ENCODE measurements at regions not wholly inside any gene's neighbourhood (a gene's known extent, or its start where the extent isn't known, plus 50 kb on each side); places are given as distances from the start of the nearest gene placed in this dataset.
"Not testable (repeated sequence)": the region's sequence is repeated elsewhere in the genome, so short reads cannot be mapped to it uniquely, and the experiment has no call there.

DNA sequence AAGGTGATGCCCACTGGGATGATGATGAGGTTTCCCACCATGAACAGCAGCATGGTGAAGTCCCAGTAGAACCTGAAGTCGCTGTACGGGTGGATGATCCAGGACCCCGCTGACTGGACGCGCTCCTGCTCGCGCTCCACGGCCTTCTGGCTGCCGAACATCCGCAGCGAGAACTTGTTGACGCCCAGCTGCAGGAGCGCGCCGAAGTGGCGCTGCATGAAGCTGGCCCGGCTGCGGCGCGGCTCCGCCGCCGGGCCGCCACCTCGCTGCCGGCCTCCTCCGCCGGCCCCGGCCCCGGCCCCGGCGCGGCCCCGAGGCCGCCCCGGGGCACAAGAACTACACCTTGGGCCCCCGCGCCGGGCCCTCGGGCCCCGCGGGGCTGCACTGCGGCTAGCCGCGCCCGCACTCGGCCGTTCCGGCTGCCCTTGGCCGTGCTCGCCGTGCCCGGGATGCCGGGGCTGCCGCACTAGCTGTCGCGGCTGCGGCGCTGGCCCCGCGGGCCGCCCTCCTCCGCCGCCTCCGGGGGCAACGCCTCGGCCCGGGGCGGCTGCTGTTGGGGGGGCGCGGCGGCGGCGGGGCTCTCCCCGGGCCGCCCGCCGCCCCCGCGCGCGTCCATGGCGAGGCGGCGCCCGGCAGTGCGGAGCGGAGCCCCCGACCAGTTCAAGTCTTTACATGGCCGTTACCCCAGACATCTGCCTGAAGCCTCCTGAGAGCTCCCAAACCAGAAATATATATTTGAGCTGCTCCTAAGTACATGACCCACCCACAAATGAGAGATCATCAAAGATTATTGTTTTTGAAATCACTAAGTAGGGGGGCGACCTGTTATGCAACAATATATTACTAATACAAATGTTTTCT, 87.8 kb downstream of the GOLGA8K start:
- TF ChIP-seq YY1 (IDR thresholded peaks at IDR 0.05); RAD21 (IDR thresholded peaks at IDR 0.05); JUND (IDR thresholded peaks at IDR 0.05); FOXA1 (IDR thresholded peaks at IDR 0.05); NR2F2 (IDR thresholded peaks at IDR 0.05); TAF1 (conservative IDR thresholded peaks at IDR 0.05): not testable (repeated sequence)
- TF ChIP-seq, protein P1, sequence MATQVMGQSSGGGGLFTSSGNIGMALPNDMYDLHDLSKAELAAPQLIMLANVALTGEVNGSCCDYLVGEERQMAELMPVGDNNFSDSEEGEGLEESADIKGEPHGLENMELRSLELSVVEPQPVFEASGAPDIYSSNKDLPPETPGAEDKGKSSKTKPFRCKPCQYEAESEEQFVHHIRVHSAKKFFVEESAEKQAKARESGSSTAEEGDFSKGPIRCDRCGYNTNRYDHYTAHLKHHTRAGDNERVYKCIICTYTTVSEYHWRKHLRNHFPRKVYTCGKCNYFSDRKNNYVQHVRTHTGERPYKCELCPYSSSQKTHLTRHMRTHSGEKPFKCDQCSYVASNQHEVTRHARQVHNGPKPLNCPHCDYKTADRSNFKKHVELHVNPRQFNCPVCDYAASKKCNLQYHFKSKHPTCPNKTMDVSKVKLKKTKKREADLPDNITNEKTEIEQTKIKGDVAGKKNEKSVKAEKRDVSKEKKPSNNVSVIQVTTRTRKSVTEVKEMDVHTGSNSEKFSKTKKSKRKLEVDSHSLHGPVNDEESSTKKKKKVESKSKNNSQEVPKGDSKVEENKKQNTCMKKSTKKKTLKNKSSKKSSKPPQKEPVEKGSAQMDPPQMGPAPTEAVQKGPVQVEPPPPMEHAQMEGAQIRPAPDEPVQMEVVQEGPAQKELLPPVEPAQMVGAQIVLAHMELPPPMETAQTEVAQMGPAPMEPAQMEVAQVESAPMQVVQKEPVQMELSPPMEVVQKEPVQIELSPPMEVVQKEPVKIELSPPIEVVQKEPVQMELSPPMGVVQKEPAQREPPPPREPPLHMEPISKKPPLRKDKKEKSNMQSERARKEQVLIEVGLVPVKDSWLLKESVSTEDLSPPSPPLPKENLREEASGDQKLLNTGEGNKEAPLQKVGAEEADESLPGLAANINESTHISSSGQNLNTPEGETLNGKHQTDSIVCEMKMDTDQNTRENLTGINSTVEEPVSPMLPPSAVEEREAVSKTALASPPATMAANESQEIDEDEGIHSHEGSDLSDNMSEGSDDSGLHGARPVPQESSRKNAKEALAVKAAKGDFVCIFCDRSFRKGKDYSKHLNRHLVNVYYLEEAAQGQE (IDR thresholded peaks at IDR 0.05), result not testable (repeated sequence)
- TF ChIP-seq, protein P2, sequence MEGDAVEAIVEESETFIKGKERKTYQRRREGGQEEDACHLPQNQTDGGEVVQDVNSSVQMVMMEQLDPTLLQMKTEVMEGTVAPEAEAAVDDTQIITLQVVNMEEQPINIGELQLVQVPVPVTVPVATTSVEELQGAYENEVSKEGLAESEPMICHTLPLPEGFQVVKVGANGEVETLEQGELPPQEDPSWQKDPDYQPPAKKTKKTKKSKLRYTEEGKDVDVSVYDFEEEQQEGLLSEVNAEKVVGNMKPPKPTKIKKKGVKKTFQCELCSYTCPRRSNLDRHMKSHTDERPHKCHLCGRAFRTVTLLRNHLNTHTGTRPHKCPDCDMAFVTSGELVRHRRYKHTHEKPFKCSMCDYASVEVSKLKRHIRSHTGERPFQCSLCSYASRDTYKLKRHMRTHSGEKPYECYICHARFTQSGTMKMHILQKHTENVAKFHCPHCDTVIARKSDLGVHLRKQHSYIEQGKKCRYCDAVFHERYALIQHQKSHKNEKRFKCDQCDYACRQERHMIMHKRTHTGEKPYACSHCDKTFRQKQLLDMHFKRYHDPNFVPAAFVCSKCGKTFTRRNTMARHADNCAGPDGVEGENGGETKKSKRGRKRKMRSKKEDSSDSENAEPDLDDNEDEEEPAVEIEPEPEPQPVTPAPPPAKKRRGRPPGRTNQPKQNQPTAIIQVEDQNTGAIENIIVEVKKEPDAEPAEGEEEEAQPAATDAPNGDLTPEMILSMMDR (IDR thresholded peaks at IDR 0.05; ENCODE audit: low read depth, low read length, missing input control), result not testable (repeated sequence)
- TF ChIP-seq, protein P3, sequence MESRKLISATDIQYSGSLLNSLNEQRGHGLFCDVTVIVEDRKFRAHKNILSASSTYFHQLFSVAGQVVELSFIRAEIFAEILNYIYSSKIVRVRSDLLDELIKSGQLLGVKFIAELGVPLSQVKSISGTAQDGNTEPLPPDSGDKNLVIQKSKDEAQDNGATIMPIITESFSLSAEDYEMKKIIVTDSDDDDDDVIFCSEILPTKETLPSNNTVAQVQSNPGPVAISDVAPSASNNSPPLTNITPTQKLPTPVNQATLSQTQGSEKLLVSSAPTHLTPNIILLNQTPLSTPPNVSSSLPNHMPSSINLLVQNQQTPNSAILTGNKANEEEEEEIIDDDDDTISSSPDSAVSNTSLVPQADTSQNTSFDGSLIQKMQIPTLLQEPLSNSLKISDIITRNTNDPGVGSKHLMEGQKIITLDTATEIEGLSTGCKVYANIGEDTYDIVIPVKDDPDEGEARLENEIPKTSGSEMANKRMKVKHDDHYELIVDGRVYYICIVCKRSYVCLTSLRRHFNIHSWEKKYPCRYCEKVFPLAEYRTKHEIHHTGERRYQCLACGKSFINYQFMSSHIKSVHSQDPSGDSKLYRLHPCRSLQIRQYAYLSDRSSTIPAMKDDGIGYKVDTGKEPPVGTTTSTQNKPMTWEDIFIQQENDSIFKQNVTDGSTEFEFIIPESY (IDR thresholded peaks at IDR 0.05), result not testable (repeated sequence)
